Transverse colon (tissue), 4 donors: ENCODE measurements at regions not wholly inside any gene's neighbourhood (a gene's known extent, or its start where the extent isn't known, plus 50 kb on each side); places are given as distances from the start of the nearest gene placed in this dataset.
"Not testable (repeated sequence)": the region's sequence is repeated elsewhere in the genome, so short reads cannot be mapped to it uniquely, and the experiment has no call there.

Experiments
- CTCF ChIP-seq, 5 experiments: fragments of 200-600 bp in 3 of 5; fragments of 450-650 bp in 2 of 5; sonication (generic) in 3 of 5; IDR thresholded peaks; 1 replicate in 2 of 5; 2 replicates in 3 of 5; pipeline ENCODE4 v1.5.1; 2016 to 2017; ENCODE audit warnings: antibody characterized with exemption in 5 of 5, inconsistent platforms in 3 of 5, mild to moderate bottlenecking in 2 of 5, moderate library complexity in 1 of 5
- POLR2AphosphoS5 ChIP-seq, 3 donors: sonication (generic); formaldehyde crosslinking; IDR thresholded peaks; one replicate each; pipeline ENCODE4 v1.6.1; 2016; ENCODE audit warnings: antibody characterized with exemption in 3 of 3

- not testable (repeated sequence) for TF ChIP-seq CTCF, POLR2AphosphoS5 (IDR thresholded peaks at IDR 0.05)
Observed at GRCh38 chr5:99515864-99516490, 587.2 kb upstream of the CHD1 start.
